ENCODE measurements at regions not wholly inside any gene's neighbourhood (a gene's known extent, or its start where the extent isn't known, plus 50 kb on each side); places are given as distances from the start of the nearest gene placed in this dataset.

DNA sequence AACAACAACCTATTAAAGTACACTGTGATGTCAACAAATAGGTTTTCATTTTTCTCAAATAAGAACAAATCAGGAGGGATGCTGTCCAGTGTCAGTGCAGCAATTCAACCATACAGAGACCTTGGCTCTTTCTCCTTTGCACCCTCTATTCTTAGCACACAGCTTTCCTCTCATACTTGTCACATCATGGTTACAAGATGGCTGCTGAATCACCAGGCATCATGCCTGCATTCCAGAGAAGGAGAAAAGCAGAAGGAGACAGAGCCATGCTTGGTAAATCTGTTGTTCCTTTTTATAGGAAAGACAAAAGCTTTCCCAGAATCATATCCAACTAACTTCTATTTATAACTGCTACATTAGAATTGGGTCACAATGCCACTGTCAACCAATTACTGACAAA lies 124.7 kb upstream of the VLDLR start:
- no peaks in the 10 kb centered on the region for H3K79me2 ChIP-seq (ENCODE audit: control insufficient read depth, insufficient read depth, low read length)
- no peak overlapping the region for H3K4me2 ChIP-seq (ENCODE audit: low read length)
- no peak overlapping the region for H3K27ac ChIP-seq (ENCODE audit: low read depth, low read length)
- H3K9ac ChIP-seq (ENCODE audit: low read length): no peak overlapping the region
- no peak overlapping the region for H4K8ac ChIP-seq (ENCODE audit: low read depth, low read length)
- H3K23ac ChIP-seq (ENCODE audit: low read length): no peak overlapping the region
- H2BK120ac ChIP-seq (ENCODE audit: low read depth, low read length): no peak overlapping the region
- no peaks in the 10 kb centered on the region for H3K79me1 ChIP-seq (ENCODE audit: low read length)
- no peak overlapping the region for H2AK5ac ChIP-seq (ENCODE audit: low read length)
- DNase-seq: no peak
- no peaks in the 10 kb centered on the region for H3K27me3 ChIP-seq (ENCODE audit: insufficient read depth, low read length, poor library complexity)
- H3K18ac ChIP-seq (ENCODE audit: low read length): no peak overlapping the region
- H3K4me1 ChIP-seq (ENCODE audit: control insufficient read depth, low read depth, low read length): peaks cover 6% of the 10 kb centered on the region
- H3K56ac ChIP-seq (ENCODE audit: low read length): no peak overlapping the region
- no peak overlapping the region for H4K5ac ChIP-seq (ENCODE audit: low read length)
- no peaks in the 10 kb centered on the region for H3K36me3 ChIP-seq (ENCODE audit: control insufficient read depth, insufficient read depth, low read length)
- H2BK5ac ChIP-seq (ENCODE audit: low read length): no peak overlapping the region
- no peak overlapping the region for H3K4me3 ChIP-seq (ENCODE audit: low read length)
- no peak overlapping the region for H2BK15ac ChIP-seq (replicated peaks; ENCODE audit: low read depth)
- H3K4ac ChIP-seq (ENCODE audit: low read depth, low read length): no peak overlapping the region

DNA sequence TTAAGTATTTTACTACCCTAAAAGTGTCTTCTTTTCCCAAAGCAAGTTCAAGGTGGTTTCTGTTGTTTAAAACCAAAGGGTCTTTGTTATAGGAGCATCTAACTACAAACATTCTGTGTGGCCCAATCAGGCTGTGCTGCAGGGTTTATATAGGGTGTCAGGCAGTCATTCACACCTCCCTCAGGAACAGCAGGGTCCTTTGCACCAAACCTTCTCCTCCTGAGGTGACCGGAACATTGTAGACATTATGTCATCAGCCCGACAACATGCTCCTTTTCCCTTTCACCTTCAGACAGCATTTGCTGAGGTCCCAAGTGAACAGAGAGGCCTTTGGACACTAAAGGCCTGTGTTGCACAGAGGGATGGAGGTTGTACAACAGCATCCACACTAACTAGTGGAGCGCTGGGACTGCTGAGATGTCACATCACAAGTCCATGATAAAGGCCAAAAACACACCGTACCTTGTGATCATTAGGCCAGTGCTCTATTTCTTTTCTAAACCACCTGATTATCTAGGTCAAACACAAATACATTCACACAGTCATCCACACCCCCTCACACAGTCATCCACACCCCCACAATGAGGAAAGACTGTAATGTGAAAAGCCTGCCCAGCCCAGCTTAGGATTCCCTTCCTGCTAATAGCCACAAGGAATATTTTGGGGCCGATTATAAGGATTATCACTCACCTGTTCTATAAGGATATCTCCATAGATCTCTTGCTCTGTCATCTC lies 123.8 kb upstream of the VLDLR start:
- DNase-seq: peak; percentile 78
- no peak overlapping the region for H2BK120ac ChIP-seq (ENCODE audit: low read depth, low read length)

DNA sequence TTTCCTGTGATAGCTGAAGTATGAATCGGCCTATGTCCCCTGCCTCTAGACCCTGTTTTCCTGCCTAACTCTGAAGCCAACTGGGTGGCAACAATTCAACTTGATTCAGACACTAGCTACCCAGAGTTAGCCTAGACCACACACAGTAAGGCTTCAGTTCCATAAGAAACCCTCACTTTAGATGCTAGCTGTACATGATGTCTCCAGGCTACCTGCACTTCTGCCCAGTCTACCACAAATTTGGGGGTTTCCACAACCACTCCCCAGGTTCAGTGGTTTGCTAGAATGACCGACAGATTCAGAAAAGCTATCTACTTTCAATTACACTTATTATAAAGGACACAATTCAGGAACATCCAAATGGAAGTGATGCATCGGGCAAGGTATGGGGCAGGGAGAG lies 119.4 kb upstream of the VLDLR start:
- Histone ChIP-seq H3K18ac (ENCODE audit: low read length) (no peak overlapping the region), H3K9ac (ENCODE audit: low read length) (no peak overlapping the region), H4K5ac (ENCODE audit: low read length) (no peak overlapping the region), H3K23ac (ENCODE audit: low read length) (no peak overlapping the region), H2BK120ac (ENCODE audit: low read depth, low read length) (no peak overlapping the region), H3K27ac (ENCODE audit: low read depth, low read length) (no peak overlapping the region), H3K4ac (ENCODE audit: low read depth, low read length) (no peak overlapping the region), H3K36me3 (ENCODE audit: control insufficient read depth, insufficient read depth, low read length) (no peaks in the 10 kb centered on the region), H3K4me3 (ENCODE audit: low read length) (no peak overlapping the region), H3K4me1 (ENCODE audit: control insufficient read depth, low read depth, low read length) (peaks cover 4% of the 10 kb centered on the region), H4K8ac (ENCODE audit: low read depth, low read length) (no peak overlapping the region), H3K79me1 (ENCODE audit: low read length) (no peaks in the 10 kb centered on the region), H2BK5ac (ENCODE audit: low read length) (no peak overlapping the region), H3K56ac (ENCODE audit: low read length) (no peak overlapping the region), H3K79me2 (ENCODE audit: control insufficient read depth, insufficient read depth, low read length) (no peaks in the 10 kb centered on the region), H3K4me2 (ENCODE audit: low read length) (no peak overlapping the region), H2BK15ac (replicated peaks; ENCODE audit: low read depth) (no peak overlapping the region), H3K27me3 (ENCODE audit: insufficient read depth, low read length, poor library complexity) (no peaks in the 10 kb centered on the region), H2AK5ac (ENCODE audit: low read length) (no peak overlapping the region)
- no peak for DNase-seq
- WGBS (ENCODE audit: extremely low coverage, insufficient coverage, low lambda C conversion rate): no CpG with 5 or more reads among the region's 3 CpGs

More for the DNA sequence above, 123.8 kb upstream of the VLDLR start:
- H3K4ac ChIP-seq (ENCODE audit: low read depth, low read length): no peak overlapping the region
- no peak overlapping the region for H3K4me3 ChIP-seq (ENCODE audit: low read length)
- no peaks in the 10 kb centered on the region for H3K79me1 ChIP-seq (ENCODE audit: low read length)
- H3K9ac ChIP-seq (ENCODE audit: low read length): no peak overlapping the region
- no peak overlapping the region for H3K18ac ChIP-seq (ENCODE audit: low read length)
- no peak overlapping the region for H4K8ac ChIP-seq (ENCODE audit: low read depth, low read length)
- H3K27ac ChIP-seq (ENCODE audit: low read depth, low read length): no peak overlapping the region
- no peak overlapping the region for H3K23ac ChIP-seq (ENCODE audit: low read length)
- no peaks in the 10 kb centered on the region for H3K27me3 ChIP-seq (ENCODE audit: insufficient read depth, low read length, poor library complexity)
- no peak overlapping the region for H2BK15ac ChIP-seq (replicated peaks; ENCODE audit: low read depth)
- no peak overlapping the region for H3K4me2 ChIP-seq (ENCODE audit: low read length)
- no peak overlapping the region for H2AK5ac ChIP-seq (ENCODE audit: low read length)
- H3K56ac ChIP-seq (ENCODE audit: low read length): peak overlapping the region; percentile 46
- no peaks in the 10 kb centered on the region for H3K79me2 ChIP-seq (ENCODE audit: control insufficient read depth, insufficient read depth, low read length)
- WGBS (ENCODE audit: extremely low coverage, insufficient coverage, low lambda C conversion rate): no CpG with 5 or more reads among the region's 5 CpGs
- peaks cover 6% of the 10 kb centered on the region for H3K4me1 ChIP-seq (ENCODE audit: control insufficient read depth, low read depth, low read length)
- H3K36me3 ChIP-seq (ENCODE audit: control insufficient read depth, insufficient read depth, low read length): no peaks in the 10 kb centered on the region
- H2BK5ac ChIP-seq (ENCODE audit: low read length): no peak overlapping the region
- no peak overlapping the region for H4K5ac ChIP-seq (ENCODE audit: low read length)

DNA sequence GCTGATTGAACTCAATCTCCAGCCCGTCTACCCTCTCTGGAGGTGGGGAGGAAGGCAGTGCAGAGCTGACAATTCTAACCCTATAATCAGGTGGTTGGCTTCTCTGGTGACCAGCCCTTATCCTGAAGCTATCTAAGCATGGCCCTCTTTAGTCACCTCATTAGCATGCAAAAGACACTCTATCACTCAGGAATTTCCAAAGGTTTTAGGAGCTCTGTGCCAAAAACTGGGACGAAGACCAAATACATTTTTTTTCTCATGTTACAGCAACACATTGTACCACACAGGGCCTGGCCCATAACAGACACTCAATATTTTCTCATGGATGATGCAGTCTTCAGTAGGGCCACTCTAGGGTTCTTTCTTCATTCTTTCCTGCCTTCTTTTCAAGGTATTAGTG lies 118.8 kb upstream of the VLDLR start:
- WGBS (ENCODE audit: extremely low coverage, insufficient coverage, low lambda C conversion rate): no CpG with 5 or more reads among the region's 2 CpGs
- Histone ChIP-seq H3K27me3 (ENCODE audit: insufficient read depth, low read length, poor library complexity) (no peaks in the 10 kb centered on the region), H2BK120ac (ENCODE audit: low read depth, low read length) (no peak overlapping the region), H2BK5ac (ENCODE audit: low read length) (no peak overlapping the region), H3K27ac (ENCODE audit: low read depth, low read length) (no peak overlapping the region), H3K23ac (ENCODE audit: low read length) (no peak overlapping the region), H3K36me3 (ENCODE audit: control insufficient read depth, insufficient read depth, low read length) (no peaks in the 10 kb centered on the region), H3K9ac (ENCODE audit: low read length) (no peak overlapping the region), H3K18ac (ENCODE audit: low read length) (no peak overlapping the region), H4K5ac (ENCODE audit: low read length) (no peak overlapping the region), H2BK15ac (replicated peaks; ENCODE audit: low read depth) (no peak overlapping the region), H3K4me3 (ENCODE audit: low read length) (no peak overlapping the region), H3K56ac (ENCODE audit: low read length) (no peak overlapping the region), H3K4me1 (ENCODE audit: control insufficient read depth, low read depth, low read length) (peaks cover 3% of the 10 kb centered on the region), H3K79me2 (ENCODE audit: control insufficient read depth, insufficient read depth, low read length) (no peaks in the 10 kb centered on the region), H4K8ac (ENCODE audit: low read depth, low read length) (no peak overlapping the region), H2AK5ac (ENCODE audit: low read length) (no peak overlapping the region), H3K4ac (ENCODE audit: low read depth, low read length) (no peak overlapping the region), H3K4me2 (ENCODE audit: low read length) (no peak overlapping the region), H3K79me1 (ENCODE audit: low read length) (no peaks in the 10 kb centered on the region)
- peak; percentile 46 for DNase-seq

DNA sequence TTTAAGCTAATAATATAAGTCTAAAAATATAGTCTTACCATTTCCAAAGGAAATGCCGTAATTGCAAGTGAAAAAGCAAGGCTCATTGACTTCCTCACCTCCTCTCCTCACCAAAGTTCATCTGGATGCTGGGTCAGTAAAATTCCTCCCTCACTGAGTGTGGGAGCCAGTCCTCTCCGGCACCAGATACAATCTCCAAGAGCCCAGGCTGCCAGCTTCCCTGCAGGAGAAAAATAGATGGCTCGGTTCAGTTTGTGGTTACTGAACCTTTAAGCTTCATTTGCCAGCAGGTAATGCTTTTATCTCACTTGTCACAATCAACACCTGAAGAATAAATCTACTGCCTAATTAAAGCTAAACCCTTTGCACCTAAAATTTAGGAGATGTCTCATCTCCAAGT lies 115.3 kb upstream of the VLDLR start:
- Histone ChIP-seq H3K4me1 (ENCODE audit: control insufficient read depth, low read depth, low read length) (no peaks in the 10 kb centered on the region), H3K4ac (ENCODE audit: low read depth, low read length) (no peak overlapping the region), H3K27me3 (ENCODE audit: insufficient read depth, low read length, poor library complexity) (no peaks in the 10 kb centered on the region), H3K18ac (ENCODE audit: low read length) (no peak overlapping the region), H3K79me1 (ENCODE audit: low read length) (no peaks in the 10 kb centered on the region), H3K36me3 (ENCODE audit: control insufficient read depth, insufficient read depth, low read length) (no peaks in the 10 kb centered on the region), H4K5ac (ENCODE audit: low read length) (no peak overlapping the region), H2BK120ac (ENCODE audit: low read depth, low read length) (no peak overlapping the region), H3K27ac (ENCODE audit: low read depth, low read length) (no peak overlapping the region), H3K9ac (ENCODE audit: low read length) (no peak overlapping the region), H3K4me2 (ENCODE audit: low read length) (no peak overlapping the region), H2BK5ac (ENCODE audit: low read length) (no peak overlapping the region), H3K56ac (ENCODE audit: low read length) (no peak overlapping the region), H4K8ac (ENCODE audit: low read depth, low read length) (no peak overlapping the region), H3K23ac (ENCODE audit: low read length) (no peak overlapping the region), H3K4me3 (ENCODE audit: low read length) (no peak overlapping the region), H3K79me2 (ENCODE audit: control insufficient read depth, insufficient read depth, low read length) (no peaks in the 10 kb centered on the region), H2AK5ac (ENCODE audit: low read length) (no peak overlapping the region), H2BK15ac (replicated peaks; ENCODE audit: low read depth) (no peak overlapping the region)
- DNase-seq: peak; percentile 16
- no CpG with 5 or more reads among the region's 3 CpGs for WGBS (ENCODE audit: extremely low coverage, insufficient coverage, low lambda C conversion rate)

DNA sequence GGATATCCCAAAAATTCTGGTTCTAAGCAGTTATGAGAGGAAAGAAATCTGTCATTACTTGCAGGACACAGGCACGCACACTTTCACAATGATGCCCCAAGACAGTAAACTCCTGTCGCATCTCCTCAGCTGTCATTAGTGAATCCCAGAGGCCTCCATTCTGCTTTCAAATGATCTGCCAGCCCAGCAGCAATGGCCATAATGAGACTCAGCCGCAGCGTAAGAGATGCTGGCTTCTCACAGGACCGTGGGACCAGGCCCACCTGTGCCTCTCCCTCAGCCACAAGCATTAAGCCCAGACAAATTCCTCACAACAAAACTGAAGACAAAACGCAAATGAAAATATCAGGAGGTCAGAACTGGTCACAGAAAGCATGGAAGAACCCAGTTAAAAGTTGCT lies 98.0 kb upstream of the VLDLR start:
- Histone ChIP-seq H4K5ac (ENCODE audit: low read length) (no peak overlapping the region), H3K18ac (ENCODE audit: low read length) (no peak overlapping the region), H4K8ac (ENCODE audit: low read depth, low read length) (no peak overlapping the region), H3K27me3 (ENCODE audit: insufficient read depth, low read length, poor library complexity) (no peaks in the 10 kb centered on the region), H2BK15ac (replicated peaks; ENCODE audit: low read depth) (no peak overlapping the region), H3K4me1 (ENCODE audit: control insufficient read depth, low read depth, low read length) (no peaks in the 10 kb centered on the region), H2BK5ac (ENCODE audit: low read length) (no peak overlapping the region), H3K27ac (ENCODE audit: low read depth, low read length) (no peak overlapping the region), H3K36me3 (ENCODE audit: control insufficient read depth, insufficient read depth, low read length) (no peaks in the 10 kb centered on the region), H3K4me3 (ENCODE audit: low read length) (no peak overlapping the region), H3K4me2 (ENCODE audit: low read length) (no peak overlapping the region), H2BK120ac (ENCODE audit: low read depth, low read length) (no peak overlapping the region), H3K23ac (ENCODE audit: low read length) (no peak overlapping the region), H3K56ac (ENCODE audit: low read length) (no peak overlapping the region), H3K79me2 (ENCODE audit: control insufficient read depth, insufficient read depth, low read length) (no peaks in the 10 kb centered on the region), H3K4ac (ENCODE audit: low read depth, low read length) (no peak overlapping the region), H2AK5ac (ENCODE audit: low read length) (no peak overlapping the region), H3K79me1 (ENCODE audit: low read length) (no peaks in the 10 kb centered on the region), H3K9ac (ENCODE audit: low read length) (no peak overlapping the region)
- no CpG with 5 or more reads among the region's 6 CpGs for whole genome bisulfite sequencing (ENCODE audit: extremely low coverage, insufficient coverage, low lambda C conversion rate)
- DNase-seq: no peak
